ENCODE measurements at regions not wholly inside any gene's neighbourhood (a gene's known extent, or its start where the extent isn't known, plus 50 kb on each side); places are given as distances from the start of the nearest gene placed in this dataset.
"Not testable (repeated sequence)": the region's sequence is repeated elsewhere in the genome, so short reads cannot be mapped to it uniquely, and the experiment has no call there.

DNA sequence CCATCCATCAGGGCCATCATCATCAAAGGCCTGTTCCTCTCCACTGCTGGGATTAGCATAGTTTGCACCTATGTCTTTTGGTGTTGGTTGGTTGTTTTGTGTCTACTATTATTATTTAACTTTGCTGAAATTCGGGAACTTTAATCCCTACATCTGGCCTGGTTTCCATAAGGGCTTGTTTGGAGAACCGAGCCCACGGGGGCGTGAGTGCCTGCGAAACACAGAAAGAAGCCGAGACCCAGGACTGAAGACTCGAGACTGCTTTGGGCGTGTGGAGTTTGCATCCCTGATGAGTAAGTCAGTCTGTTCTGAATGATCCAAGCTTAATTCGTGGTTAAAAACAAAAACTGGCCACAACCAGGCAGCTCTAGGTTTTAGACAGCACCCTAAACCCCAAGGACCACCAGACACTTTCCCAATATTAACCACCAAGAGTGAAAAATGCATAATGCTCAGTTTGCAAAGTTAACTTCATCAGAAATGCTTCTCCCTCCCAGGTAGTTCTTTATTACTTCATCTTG lies 195.6 kb downstream of the BCL2L11 start:
- DNase-seq (ENCODE audit: low read depth in 2 of 3, low spot score in 1 of 3), result not testable (repeated sequence)

DNA sequence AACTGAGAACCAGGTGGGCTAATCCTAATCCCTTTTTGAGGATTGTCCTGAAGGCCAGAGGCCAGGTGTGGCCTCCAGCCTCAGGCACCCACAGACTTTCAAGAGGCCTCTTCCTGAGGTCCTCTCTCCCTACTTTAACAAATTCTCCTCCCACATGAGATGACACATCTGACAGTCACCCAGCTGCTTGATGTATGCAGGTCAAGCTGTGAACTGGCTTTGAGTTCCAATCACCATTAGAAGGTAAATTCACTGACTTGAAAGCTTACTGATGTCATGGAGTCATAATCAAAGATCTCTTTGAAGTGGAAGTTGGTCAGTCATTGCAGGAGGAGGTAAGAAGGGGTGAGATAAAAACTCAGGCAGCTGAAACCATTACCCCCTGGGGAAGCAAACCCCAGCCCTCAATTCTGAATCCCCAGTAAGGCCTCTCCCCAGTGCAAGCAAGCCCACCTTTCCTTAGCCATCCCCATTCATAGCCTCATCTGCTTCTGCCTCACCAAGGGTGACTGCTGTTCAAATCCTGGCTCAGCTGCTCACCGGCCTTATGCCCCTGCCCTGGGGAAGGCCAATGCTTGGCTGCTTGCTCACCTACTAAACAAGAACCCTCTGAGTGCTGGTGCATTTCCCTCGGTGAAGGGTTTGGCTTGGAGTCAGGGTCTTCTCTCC lies 196.3 kb downstream of the BCL2L11 start:
- DNase-seq (ENCODE audit: low read depth in 2 of 3, low spot score in 1 of 3), result not testable (repeated sequence)

DNA sequence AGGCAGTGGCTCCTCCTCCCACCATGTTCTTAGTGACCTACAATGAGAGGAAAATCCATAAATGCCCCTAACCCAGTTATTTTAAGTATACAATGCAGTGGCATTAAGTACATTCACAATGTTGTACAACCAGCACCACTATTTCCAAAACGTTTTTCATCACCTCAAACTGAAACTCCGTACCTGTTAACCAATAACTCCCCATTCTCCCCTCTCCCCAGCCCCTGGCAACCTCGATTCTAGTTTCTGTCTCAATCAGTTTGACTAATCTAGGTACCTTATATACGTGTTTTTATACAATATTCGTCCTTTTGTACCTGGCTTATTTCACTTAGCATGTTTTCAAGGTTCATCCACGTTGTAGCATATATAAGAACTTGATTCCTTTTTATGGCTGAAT lies 198.8 kb downstream of the BCL2L11 start:
- DNase-seq (ENCODE audit: low read depth in 2 of 3, low spot score in 1 of 3), result not testable (repeated sequence)

DNA sequence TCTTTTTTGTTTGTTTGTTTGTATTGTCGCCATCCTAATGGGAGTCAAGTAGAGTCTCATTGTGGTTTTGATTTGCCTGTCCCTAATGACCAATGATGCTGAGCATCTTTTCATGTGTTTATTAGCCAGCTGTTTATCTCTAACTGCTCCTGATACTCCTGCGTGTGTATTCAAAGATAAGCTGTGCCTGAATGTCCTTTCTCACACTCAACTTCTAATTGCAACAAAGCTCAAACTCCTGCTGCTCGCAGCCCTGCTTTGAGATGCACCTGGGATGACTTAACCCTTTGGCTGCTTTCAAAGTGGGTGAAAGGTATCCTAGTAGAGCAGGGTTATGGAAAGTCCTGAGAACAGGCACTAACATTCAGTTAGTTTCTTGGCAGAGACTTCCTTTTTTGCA lies 199.6 kb downstream of the BCL2L11 start:
- DNase-seq (ENCODE audit: low read depth in 2 of 3, low spot score in 1 of 3), result not testable (repeated sequence)

DNA sequence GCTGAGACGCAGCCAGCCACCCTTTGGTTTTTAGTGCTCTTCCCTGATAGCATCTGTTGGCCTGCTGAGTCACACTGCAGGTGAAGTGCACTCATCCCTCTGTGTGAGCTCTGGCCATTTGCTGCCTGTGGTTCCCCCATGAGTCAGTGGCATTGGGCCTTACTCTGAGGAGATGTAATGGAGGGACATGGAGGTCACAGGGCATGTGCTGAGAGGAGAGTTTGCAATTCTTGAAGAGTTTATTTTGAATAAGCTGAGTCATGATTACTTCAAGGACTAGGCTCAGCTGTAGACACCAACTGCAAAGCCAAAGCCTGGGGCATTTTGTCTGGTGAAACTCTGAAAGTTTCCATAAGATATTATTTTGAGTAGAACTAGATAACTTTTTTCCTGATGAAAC lies 200.3 kb downstream of the BCL2L11 start:
- not testable (repeated sequence) for DNase-seq (ENCODE audit: low read depth in 2 of 3, low spot score in 1 of 3)

DNA sequence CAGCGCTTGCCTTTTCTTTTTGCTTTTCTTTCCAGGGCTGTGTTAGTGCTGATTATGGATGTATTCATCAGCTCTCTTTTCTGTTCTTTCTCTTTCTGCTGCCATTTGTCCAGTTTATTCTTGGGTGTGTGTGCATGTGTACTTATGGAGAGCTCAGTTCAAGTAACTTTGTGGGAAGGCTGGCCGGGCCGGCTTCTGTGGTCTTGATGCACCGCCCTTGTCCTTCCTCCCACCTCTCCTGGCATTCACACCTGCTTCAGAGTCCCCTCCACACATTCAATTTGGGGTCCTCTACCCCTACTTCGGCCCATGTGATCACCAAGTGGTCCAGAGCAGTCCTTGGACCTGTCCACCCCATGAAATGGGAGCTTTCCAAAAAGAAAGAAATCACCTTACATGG lies 202.7 kb downstream of the BCL2L11 start:
- DNase-seq (ENCODE audit: low read depth in 2 of 3, low spot score in 1 of 3), result not testable (repeated sequence)

DNA sequence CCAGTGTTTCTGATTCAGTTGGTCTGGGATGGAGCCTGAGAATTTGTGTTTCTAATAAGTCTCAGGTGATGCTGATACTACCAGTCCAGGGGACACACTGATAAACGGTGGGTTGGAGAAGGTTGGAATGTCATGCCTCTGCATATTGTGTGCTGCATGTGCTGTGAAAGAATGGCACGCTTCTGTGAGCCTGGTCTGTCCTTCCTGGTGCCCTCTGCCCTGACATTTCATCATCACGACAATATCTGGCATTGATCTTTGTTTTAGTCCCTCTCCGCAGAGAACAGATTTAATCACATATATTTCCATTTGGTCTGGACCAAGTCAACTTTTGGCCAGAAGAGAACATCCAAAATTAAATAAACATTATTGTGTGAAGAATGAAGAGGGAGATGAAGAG lies 207.0 kb downstream of the BCL2L11 start:
- DNase-seq (ENCODE audit: low read depth in 2 of 3, low spot score in 1 of 3), result not testable (repeated sequence)

DNA sequence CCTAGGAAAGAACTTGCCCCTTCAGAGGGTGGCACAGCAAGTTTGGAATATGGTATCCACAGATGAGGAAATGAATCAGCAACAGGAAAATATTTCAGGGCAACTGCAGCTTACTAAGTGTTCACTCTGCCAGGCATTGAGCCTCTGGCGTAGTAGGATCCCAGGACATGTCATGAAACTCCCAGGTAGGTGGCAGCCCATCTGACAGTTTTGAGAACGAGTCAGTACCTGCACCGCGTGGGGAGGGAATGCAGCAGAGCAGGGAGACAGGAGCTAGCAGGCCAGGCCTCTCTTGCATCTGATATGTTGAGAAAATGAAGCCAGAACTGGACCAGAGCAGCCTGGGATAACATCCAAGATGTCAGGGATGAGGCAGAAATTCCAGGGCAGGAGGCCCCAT lies 208.6 kb downstream of the BCL2L11 start:
- not testable (repeated sequence) for DNase-seq (ENCODE audit: low read depth in 2 of 3, low spot score in 1 of 3)

DNA sequence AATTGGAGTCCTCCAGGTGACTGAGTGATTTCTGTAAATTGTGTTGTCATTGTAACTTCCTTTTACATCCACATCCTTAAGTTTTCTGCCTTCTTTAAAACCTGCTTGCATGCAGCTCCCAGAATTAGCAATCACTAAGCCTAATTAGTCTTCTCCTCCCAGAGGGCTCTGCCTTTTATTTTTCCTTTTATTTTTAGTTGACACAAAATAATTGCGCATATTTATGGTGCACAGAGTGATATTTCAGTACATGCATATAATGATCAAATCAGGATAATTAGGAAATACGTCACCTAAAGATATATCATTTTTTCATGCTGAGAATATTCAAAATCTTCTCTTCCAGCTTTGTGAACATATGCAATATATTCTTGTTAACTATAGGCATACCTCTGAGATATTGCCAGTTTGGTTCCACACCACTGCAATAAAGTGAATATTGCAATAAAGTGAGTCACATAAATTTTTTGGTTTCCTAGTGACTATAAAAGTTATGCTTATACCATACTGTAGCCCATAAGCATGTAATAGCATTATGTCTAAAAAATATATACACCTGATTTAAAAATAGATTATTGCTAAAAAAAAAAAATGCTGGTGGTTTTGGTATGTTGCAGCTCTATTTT lies 210.5 kb downstream of the BCL2L11 start:
- DNase-seq (ENCODE audit: low read depth in 2 of 3, low spot score in 1 of 3), result not testable (repeated sequence)

DNA sequence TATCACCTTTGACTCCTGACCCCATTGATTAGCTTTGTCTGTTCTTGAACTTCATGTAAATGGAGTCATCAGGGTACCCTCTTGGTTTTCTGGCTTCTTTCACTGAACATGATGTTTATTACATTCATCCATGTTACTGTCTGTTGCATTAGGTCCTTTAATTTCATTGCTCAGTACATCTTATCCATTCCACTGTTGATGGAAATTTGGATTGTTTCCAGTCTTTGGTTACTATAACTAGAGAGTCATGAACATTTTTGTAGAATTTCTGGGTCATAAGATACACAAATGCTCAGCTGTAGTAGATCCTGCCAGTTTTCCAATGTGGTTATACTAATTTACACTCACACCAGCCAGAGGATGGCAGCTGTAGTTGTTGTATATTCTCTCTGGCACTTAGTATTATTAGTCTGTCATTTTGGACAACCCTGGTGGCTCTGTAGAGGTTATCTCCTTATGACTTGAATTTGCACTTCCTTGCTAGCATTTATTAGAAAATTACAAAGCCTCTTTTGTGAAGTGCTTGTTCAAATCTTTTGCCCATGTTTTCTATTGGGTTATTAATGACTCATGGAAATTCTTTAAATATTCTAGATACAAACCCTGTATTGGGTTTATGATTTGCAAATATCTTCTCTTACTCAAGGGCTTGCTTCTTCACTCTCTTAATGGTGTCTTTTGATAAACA lies 214.7 kb downstream of the BCL2L11 start:
- not testable (repeated sequence) for DNase-seq (ENCODE audit: low read depth in 2 of 3, low spot score in 1 of 3)

DNA sequence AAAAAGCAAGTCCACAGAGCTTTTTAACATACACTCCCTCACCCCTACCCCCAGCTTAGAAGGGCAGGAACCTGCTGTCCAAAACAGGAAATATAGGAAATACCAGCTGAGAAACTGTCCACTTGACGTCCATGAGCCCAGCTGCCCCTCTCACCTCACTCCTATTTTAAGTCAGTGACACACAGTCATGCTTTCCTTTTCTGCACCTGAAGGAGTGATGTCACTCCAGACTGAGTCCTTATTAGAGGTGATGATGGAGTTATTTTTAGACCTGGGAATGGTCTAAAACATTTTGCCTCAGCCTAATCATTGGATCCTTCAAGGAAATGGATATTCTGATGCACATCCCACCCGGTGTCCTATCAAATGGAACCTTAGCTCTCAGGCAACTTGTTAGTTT lies 217.8 kb downstream of the BCL2L11 start:
- not testable (repeated sequence) for DNase-seq (ENCODE audit: low read depth in 2 of 3, low spot score in 1 of 3)

DNA sequence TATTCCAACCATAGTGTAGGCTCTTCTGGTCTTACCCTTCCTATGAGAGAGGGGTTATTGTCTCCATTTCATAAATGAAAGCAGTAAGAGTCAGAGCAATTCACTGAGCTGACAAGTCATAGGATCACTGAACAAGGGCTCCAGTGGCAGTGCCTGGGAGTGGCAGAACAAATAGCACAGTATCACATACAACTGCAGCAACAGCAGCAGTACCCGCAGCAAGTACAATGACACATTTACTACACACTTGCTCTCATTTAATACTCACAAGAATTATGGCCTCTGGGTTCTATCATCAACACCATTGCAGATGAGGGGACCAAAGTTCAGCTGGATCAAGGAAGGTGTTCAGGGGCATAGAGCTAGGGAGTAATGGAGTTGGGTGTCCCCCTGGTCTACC lies 218.8 kb downstream of the BCL2L11 start:
- not testable (repeated sequence) for DNase-seq (ENCODE audit: low read depth in 2 of 3, low spot score in 1 of 3)

DNA sequence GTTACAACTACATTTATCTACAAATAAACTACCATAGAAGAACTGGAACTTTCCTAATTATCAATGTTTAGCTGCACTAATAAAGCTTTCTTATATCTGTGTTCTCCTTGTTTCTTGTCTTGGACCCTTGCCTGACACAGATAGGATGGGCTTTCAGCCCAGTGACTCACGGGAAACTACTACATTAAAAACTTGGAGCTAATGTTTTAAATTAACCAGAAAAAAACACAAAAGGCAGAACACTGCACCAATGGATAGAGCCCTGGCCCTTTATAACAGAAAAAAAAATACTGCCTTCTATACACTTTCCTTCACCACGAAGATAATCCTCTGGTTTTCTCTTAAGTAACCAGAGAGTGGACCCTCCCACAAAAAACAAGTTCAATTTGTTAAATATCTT lies 223.9 kb downstream of the BCL2L11 start:
- DNase-seq (ENCODE audit: low read depth in 2 of 3, low spot score in 1 of 3), result not testable (repeated sequence)

DNA sequence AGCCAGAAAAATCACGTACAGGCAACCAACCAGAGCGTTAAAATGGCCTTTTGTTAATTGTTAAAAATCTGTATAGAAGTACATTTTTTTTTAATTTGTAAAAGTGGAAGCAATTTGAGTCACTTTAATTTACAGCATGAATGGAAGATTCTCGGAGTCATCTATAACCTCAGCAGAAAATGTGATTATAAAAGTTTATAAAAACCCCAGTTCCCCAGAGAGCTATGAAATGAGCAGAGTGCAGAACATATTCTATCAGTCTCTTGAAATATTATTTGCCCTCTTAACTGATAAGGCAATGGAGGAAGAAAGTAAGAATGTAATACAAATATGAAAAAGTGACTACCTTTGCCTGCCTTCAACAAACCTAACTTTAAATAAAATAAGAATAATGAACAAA lies 224.7 kb downstream of the BCL2L11 start:
- not testable (repeated sequence) for DNase-seq (ENCODE audit: low read depth in 2 of 3, low spot score in 1 of 3)

DNA sequence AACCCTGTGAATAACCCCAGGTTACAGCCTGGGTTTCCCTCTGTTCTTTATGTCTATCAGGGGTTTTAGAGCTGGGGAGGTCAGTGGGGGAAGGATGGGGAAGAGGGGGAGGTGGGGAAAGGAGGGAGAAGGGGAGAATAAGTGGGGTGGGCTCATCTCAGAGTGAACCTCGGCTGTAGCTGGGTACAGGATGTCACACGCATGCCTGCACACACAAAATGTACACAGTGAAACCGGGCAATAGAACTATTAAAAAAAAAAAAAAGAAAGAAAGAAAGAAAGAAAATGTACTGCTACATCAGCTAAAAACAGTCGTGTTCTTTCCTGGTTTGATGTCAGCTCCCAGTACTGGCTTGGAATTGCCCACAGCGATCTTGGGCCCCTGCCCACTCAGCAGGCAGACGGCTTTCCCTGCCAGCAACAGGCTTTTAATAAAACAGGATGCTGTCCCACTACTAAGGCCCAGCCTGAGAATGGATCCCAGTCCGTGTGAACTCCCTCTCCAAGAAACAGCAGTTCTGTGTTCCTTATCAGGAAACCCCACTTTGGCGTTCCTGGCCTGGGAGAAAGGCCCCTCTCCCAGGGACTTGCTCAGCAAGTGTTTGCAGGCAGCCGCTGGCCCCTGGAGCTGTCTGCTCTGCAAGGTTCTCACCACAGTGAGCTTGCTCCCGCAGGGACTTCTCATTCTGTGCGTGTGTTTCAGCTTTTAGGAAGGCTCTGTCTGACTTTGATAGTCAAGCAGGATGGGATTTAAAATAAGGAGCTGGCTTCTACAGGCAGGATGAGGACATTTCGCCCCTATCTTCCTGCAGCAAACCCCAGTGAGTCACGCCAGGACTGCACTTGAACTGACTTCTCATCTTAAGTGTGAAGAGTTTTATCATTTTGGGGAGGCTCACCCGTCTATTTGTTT lies 225.6 kb downstream of the BCL2L11 start:
- not testable (repeated sequence) for DNase-seq (ENCODE audit: low read depth in 2 of 3, low spot score in 1 of 3)

DNA sequence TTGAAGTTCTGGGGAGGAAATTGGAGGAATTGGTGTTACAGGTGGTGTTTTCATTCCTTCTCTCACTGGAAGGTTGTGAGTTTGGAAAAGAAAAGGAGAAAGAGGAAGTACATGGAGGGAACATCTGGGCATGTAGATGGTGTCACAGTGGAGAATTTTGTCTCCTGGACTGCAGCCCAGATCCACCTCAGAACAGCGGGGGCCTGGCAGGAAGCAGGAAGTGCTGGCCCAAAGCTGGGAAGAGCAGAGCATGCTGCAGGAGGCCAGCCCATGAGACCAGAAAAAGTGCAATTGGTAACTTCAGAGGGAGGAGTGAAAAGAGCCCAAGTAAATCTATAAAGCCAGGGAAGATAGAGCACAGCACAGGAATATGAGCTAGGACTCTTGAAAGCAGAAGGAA lies 227.0 kb downstream of the BCL2L11 start:
- not testable (repeated sequence) for DNase-seq (ENCODE audit: low read depth in 2 of 3, low spot score in 1 of 3)

DNA sequence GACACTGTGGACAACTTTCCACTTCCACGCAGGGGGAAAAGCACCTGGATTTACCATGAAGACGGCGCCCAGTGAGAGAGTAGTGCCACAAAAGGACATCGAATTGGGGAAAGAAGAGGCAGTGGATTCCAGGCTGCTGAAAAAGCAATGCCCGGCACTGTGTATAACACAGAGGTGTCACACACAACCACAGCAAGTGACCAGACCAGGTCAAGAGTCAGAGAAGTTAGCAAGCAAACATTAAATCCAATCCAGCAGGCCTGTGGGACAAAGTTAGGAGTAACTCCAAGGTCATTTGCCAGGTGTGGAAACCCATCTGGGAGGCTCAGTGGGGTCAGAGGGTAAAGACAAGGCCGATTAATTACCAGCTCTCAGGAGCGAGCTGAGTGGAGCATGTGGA lies 227.6 kb downstream of the BCL2L11 start:
- DNase-seq (ENCODE audit: low read depth in 2 of 3, low spot score in 1 of 3), result not testable (repeated sequence)

DNA sequence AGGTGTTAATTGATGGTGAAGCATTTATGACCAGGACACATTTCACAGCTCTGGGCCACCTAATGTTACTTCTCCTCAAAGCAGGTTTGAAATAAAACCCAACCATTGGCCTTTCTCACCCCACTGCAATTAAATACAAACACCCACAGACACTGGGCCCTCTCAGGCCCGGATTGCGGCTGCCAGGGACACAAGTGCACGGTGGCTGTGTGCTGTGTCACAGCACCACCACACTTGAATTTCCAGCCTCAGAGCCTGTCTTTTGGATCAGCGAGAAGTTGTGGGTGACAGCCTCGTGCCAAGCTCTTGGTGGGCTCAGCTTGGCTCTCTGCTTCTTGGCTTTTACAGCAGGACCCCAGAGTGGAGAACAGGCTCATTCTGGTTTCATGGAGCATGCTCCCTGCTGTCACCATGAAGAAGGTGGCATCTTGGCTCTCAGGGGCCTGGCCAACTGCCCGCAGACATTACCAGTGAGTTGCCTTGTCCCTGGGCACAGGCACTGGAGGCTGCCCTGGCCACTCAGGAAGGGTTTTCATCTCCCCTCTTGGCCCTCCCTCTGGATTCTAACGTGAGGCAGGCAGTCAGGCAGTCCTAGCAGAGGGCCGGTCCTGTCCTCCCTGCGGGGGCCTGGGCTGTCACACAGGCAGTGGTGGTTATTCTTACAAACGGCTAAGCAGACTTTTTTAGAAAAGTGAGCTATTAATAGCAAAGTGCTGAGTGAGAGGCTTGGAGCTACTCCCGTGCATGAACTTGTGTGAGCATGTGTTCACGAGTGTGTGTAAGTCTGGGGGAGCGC lies 234.5 kb downstream of the BCL2L11 start:
- DNase-seq (ENCODE audit: low read depth in 2 of 3, low spot score in 1 of 3), result not testable (repeated sequence)

DNA sequence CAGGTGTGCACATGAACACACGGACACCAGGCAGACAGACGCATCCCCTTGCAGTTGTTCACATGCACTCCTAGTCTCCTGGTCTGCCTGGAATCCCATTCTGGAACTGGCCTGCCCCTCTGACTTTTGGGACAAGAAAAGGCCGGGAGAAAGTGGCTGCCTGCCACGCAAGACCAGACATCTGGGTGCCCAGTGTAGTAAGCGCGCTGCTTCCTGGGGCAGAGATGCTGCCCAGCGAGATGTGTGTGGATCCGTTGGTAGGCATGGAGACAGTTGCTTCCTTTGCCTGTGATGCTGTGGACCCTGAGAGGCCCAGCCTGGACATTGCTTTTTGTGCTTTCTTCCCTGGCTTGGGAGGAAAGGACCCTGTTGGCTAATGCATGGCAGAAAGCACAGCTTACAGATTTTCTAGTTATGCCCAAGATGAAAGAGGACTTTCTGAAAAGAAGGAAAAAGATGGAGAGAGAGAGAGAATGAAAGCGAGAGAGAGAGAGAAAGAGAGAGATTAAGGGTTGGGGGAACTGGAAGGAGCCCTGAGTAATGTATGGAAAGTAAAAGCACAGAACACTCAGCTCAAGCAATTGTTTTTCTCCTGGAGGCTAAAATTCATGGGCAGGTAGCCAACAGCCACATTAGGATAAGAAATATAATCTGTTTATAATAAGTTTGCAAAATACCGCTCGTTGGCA lies 235.3 kb downstream of the BCL2L11 start:
- not testable (repeated sequence) for DNase-seq (ENCODE audit: low read depth in 2 of 3, low spot score in 1 of 3)

Data from stimulated activated CD4-positive, alpha-beta T cell treated with anti-CD3 and anti-CD28 coated beads, Interleukin-12 subunit alpha, Interleukin-12 subunit beta, amount 100 ng/mL, for 48 hours (primary cell).